Kidney glomerular epithelial cell (primary cell): ENCODE measurements at regions not wholly inside any gene's neighbourhood (a gene's known extent, or its start where the extent isn't known, plus 50 kb on each side); places are given as distances from the start of the nearest gene placed in this dataset.
"Not testable (repeated sequence)": the region's sequence is repeated elsewhere in the genome, so short reads cannot be mapped to it uniquely, and the experiment has no call there.

Experiments
- DNase-seq: peaks from one replicate; lab custom pipeline; 2025; lab: John Stamatoyannopoulos, UW

DNA sequence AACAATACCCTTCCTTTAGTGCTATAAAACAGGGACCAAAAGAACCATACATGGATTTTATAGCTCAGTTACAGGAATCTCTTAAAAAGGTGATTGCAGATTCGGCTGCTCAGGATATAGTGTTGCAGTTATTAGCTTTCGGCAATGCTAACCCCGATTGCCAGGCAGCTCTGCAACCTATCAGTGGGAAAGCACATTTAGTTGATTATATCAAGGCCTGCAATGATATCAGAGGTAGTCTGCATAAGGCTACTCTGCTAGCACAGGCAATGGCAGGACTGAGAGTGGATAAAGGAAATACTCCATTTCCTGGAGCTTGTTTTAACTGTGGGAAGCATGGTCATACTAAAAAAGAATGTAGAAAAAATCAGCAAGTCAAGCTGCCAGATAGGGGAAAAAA, 327.7 kb downstream of the REEP3 start:
- DNase-seq: not testable (repeated sequence)

DNA sequence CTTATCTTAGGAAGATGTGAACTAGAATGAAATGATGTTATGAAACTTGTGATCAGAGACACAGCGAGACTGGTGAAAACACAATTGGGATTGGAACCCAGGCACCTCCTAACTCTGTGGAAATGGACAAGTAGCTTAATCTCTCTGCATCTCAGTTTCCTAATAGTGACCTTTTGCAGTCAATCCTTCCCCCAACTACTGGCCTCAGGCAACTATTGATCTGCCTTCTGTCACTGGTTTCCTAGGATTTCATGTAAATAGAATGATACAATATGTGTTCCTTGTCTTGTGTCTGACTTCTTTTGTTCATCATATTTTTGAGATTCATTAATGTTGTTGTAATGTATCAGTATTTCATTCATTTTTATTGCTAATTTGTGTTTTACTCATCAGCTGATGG, 341.7 kb downstream of the REEP3 start:
- DNase-seq: no peak

DNA sequence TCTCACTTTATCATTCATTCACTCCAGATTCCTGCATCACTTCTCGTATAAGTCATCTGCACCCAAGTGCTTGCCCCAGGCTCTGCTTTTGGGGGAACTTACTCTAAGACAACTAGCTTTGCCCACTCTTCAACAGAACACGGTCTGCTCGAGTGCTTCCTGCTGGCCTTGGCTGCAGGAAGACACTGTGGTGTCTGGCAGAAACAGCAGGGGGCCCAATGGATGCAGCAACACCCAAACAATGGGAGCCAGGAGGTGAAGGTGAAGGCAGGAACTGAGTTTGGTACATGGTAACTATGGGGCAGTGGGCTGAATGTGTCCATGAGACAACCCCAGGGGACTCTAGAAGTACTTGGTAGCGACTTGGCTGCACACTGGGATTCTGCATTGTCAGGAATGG, 344.0 kb downstream of the REEP3 start:
- no peak for DNase-seq

DNA sequence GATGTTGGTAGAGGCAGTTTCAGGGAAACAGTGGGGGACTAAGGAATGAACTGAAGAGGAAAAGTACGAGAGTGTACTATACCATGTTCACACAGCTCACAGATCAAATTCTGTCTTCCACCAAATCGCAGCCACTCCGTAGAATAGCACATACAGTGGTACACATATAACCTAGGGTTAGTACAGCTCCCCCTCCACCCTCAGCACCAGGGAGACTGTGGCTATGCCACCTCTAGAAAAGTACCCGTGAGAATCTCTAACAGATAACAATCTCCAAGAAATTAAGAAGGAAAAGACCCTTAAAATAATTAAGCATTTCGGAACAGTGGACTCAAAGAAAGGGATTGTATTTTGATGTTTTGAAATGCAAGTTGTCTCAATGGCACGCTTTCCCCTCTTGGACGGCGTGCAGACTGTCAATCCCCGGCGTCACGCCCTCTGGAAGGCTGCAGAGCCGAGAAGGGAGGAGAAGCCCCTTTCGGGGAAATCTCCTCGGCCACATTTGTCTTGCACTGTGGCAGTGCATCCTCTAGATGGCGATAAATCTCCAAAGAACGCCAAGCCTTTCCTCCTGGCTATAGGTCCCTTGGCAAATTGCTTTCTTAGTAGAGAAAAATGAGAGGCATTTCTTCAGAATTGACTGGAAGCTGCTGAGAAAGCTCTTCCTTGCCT, 345.0 kb downstream of the REEP3 start:
- DNase-seq: peak; percentile 46

DNA sequence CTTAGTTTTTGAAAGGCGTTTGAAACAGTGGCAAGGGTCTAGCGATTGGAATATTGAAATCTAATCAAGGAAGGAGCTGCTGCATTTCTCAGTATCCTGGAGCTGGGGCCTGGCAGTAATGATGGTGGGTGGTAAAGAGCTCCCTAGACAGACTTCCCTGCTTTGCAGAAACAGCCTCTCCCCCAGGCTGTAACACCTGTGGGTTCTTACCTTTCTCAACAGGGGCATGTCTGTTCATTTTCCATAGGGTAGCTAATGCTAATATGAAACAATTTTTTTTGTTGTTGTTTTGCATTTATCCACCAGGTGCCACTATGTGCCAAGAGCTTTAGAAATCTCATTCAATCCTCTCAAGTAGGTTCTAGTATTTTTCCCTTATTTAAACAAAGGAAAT, 345.5 kb downstream of the REEP3 start:
- no peak for DNase-seq

DNA sequence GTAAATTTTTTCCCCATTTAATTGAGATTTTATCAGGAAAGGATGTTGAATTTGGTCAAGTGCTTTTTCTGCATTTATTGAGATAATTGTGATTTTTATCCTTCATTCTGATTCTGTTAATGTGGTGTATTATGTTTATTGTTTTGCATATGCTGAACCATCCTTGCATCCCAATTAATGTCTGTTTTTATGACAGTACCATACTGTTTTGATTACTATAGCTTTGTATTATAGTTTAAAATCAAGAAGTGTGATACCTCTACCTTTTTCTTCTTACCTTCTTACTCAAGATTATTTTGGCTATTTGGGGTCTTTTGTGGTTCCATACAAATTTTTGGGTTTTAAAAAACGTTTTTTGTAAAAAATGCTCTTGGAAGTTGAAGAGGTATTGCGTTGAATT, 357.2 kb downstream of the REEP3 start:
- DNase-seq: no peak

DNA sequence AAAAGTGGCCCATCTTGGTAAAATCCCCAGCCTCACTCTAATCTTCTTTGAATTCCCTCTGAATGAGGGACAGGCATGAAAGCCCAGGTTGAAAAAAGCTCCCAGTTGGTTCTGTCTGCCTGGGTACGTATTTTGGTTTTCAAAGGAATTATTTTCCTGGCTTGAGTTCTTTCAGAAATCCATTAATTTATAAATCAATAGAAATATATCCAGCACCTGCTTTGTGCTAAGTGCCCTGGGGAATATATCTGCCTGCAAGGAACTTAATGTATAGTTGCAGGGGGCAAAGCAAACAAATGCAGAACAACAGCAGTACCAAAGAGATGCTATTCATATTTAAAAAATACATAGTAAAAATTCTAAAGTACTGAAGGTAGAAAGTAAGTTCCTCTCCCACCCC, 362.7 kb downstream of the REEP3 start:
- DNase-seq: no peak

DNA sequence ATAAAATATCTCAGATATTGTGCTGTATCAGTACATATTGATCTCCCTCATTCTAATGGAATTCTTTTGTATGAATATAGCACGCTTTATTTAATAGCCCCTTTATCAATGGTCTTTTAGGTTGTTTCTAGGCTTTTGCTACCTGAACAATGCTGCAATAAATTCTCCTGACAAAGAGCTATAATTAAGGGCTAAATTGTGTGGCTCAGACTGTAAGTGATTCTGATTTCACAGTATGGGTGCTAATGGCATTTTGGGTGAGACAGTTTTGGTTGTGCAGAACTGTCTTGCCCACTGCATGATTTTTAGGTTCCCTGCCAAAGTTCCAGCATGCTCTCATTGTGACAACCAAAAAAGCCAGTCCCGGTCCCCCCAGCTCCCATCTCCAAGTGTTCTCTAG, 363.2 kb downstream of the REEP3 start:
- no peak for DNase-seq

DNA sequence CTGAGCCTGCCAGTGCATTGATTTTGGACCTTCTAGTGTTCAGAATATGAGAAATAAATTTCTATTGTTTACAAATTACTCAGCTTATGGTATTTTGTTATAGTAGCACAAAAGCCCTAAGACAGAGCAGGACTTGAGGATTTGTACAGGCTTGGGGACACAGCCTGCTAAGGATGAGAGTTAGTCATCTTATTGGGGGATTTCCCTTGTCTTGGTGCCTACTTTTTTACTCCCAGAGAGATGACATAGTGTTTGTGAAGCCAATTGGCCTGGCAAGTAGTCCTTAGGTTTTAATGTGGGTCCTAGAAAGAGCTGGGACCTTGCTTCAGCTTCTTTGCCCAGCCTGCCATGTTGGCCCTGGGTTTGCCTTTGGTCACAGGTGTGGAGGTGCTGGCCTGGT, 364.0 kb downstream of the REEP3 start:
- no peak for DNase-seq

DNA sequence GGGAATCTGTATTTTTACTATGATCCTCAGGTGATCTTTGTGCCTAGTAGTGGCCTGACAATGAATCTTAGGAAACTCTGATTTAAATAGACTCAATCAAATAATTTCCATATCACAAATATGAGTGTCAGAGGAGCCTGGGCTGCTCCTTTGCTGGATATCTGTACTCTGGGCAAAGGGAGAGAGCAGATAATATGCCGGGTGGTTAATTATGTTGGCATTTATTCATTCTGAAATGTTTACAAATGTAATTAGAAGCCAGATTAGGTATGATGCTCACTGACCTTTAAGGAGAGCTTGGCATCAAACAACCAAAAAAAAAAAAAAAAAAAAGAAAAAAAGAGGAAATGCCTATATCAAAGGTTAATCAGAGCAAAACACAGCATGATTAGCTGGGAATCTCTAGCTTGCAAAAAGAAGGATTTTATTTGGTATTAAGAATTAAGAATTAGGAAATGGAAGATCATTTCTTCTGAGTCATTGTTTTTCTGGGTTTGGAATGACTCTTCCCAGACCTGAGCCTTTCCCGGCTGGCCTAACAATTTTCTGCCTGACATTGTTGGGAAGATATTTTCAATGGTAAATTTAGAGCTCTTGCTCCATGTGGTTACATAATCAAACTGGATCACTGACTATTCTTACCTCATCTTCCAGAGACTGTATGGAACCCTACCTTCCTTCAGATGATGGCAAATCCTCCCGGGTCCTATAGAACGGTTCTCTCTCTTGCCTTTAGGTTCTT, 365.3 kb downstream of the REEP3 start:
- DNase-seq: no peak

DNA sequence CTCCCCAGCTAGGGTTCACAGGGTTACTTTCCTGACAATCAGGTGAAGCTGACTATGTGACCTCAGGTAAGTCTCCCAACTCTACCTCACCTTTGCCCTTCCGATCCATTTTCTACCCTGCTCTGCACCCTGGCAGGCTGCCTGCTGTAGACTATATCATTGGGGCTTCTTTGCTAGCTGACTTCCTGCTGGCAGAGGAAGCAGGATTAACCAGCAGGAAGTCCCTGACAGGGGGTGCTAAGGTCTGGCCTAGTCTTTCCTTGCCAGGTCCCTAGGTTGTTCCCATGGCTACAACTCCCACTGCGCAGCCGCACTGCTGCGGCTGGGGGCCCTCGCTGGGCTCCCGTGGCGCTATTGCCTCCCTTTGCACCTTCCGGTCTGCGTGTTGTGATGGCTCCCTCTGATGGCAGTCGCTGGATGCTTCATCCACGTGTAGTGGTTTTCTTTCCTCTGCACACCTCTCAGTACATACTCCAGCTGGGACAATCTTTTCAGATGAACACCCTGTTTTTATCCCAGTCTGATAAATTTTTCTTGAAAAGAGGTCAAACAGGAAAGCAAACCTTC, 365.9 kb downstream of the REEP3 start:
- DNase-seq: no peak

DNA sequence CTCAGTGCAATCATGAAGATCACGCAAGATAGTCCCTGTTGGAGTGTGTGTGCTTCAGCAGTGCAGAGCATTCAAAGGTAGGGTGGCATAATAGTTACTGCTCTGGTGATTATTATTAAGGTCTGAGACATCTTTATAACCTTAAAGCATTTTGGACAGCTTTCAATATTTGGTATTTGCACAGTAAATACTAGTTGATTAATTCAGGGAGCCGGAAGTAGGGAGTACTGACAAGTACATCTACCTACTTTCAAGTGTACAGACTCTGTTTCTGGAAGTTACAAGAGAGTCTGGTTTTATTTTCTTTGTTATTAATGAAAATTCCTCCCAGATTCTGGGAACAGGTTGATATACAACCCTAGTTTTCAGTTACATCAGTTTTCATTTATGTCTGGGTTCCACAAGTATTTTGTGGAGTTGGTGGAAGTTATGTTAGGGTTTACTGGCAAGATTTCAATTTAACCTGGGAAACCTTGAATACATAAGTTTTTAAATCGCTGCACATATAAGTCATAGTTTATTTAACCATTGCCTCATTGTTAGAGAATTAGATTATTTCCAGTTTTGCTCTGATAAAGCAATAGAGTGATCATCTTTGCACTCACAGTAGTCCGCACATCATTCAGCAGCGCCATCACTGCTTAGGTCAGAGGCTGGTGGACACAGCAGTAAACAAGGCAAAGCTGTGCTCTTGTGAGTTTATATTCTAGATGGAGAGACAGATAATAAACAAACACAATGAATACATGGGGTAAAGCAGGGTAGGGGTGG, 366.6 kb downstream of the REEP3 start:
- no peak for DNase-seq

DNA sequence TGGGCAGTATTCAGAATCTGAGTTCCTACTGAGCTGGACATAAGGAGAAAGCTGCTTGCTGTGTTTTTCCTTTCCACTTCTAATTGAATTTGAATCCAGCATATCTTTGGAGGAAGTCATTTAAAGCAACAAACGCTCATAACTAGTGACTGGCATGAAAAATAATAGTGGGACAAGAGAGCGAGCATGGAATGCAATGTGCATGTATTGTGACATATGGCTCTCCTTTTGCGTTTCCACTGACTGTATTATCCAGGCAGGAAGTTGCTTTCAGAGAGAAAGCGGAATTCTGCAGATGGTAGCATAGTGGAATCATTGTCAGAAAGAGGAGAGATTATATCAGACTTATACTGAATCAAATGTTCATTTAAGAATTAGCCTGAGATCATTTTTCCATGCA, 368.6 kb downstream of the REEP3 start:
- DNase-seq: no peak

DNA sequence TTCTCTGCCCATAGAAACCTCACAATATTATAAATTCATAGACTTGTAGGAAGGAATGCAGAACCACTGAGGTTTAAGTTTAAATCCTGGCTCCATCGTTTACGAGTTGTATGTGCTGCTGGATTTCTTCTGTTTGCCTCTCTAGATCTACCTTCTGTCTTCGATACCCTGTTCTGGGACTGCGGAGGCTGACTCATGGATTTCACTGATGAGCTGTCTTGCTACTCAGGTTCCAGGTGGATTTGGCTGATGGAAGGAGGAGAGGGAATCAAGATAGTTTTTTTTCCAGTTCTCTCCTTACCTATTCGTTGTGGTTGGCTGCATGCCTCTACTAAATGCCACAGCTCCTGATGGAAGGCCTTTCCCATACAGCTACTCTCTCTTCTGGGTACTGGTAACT, 375.8 kb downstream of the REEP3 start:
- no peak for DNase-seq

DNA sequence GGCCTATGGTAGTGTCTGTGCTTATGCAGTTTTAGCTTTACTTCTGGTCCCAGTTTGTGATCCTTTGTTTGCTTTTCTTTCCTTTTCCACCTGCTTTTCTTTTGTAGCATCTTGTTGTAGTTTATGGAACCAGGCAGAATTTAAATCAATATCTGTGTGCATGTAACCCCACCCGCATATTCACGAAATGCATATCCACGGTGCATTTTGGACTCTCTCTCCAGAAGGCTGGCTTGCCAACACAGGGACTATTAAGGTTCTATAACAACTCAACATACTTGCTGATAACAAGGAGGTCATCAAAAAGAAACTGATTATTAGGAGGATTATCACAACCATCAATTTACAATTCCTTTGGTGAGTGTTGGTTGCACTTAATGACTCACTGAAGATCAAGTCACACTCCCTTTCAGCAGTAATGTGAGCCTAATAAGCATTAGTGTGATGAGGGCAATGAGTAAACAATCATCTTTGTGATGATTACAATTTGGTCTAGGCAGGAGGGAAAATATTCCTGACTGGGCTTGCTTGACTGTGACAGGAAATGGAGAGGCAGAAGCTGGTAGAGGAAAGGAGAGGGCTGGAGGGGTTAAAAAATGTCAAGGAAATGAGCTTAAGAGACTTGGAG, 378.6 kb downstream of the REEP3 start:
- DNase-seq: no peak

DNA sequence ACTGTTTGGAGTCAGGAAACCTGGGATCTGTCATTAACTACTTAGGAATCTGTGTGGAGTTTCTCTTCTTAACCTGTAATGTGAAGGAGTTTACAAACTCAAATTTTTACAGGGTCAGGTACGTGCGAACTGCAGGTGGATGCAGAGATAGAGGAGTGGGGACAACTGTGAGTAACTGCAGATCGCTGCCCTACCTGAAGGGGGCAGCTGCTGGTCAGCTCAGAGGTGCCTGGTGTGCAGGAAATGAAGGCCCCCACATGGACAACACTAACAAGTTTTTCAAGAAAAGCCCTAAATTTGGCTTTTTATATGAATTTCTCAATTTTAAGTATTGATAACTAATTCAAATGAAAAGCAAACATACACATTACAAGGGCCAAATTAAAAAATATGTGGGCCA, 380.0 kb downstream of the REEP3 start:
- DNase-seq: no peak

DNA sequence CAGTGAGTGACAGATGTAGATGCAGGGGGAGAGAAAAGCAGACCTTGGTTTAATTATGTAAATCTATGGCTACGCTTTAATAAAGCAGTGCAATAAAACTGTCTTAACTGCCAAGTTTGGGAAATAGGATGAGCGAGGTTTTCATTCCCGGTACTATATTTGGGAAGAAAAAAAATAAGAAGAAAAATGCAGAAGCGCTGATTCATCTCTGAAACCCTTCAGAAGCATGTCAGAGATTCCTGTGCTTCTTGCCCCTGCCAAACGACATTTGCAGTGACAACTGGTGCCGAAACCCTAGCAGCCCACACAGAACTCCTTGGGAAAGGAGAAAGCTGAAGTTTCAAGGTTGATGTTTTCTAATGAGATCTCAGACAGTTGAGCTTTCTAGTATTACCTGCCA, 380.7 kb downstream of the REEP3 start:
- no peak for DNase-seq

DNA sequence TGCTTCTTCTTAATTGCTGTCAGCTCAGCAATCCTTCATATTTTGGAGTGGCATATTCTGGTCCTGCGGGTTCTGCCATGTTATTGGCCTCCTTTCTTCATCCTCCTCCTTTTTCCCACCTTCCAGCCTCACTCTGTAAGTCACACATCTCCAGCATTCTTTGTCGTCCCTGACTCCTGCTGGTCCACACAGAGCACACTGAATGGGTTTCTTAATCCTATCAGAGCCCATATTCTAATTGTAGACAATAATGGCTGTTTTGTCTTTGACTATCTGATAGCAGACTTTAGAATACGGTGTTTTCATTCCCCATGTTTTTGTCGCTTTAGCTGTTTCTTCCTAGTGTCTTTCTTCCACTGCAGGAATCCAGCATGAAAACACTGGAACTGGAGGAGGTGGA, 389.6 kb downstream of the REEP3 start:
- no peak for DNase-seq

DNA sequence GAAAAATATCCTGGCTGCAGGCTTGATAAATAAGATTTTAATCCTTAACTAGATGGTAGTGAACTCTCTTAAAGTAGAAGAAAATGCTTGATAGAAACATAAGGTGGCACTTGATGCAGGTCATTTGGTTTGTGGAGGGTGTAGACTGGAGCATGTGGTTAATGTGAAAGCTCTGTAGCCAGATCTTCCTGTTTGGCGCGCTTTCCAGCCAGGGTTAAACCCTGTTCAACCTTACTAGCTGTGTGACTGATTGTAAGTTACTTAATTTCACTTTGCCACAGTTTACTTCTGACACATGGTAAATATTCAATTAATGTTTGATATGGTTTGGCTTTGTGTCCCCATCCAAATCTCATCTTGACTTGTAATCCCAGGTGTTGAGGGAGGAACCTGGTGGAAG, 394.0 kb downstream of the REEP3 start:
- no peak for DNase-seq

DNA sequence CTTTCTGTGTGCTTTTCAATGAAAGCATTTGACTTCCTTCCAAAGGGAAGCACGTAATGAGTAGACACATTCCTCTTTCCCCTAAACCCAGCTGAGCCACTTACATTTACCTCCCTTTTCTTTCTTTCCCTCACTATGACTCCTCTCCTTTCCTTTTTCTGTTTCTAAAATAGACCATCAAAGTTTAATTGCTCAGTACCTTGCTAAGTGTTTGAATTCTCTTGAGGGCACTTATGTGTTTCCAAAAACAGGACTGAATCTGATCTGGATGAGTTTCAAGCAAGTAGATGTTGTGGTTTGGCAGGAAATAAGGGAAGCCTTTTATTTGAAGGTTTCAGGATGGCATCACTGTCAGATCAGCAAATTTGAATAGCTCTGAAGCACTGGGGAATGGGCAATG, 396.2 kb downstream of the REEP3 start:
- no peak for DNase-seq

DNA sequence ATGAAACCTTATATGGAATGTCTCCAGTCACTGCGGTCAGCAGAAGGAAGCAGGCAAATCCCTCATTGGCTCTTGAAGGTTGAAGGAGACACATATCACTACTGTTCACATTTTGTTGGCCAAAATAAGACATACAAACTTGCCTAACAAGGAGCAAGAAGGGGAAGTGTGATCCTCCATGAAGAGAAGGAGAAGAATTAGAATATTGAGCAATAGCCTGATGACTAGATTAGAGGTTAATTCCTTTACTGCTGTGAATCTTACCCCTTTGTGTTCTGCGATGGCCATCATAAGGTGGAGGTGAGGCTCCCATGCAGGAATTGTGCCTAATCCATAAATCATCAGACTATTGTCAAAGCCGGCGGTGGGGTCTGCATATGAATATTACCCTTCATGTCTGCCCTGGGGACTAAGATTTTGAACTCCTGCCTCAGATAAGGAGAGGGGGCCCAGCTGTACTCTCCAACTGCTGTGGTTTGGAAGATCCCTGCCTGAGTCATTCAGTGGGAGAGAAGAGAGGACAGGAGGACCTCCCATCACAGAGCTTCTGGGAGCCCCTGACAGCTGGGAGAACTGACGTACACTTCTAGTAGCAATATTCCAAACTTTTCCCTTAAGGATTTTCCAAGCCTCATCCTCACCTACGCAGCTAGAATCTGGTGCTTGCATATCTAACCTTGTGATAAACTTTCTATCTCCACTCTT, 398.5 kb downstream of the REEP3 start:
- no peak for DNase-seq

DNA sequence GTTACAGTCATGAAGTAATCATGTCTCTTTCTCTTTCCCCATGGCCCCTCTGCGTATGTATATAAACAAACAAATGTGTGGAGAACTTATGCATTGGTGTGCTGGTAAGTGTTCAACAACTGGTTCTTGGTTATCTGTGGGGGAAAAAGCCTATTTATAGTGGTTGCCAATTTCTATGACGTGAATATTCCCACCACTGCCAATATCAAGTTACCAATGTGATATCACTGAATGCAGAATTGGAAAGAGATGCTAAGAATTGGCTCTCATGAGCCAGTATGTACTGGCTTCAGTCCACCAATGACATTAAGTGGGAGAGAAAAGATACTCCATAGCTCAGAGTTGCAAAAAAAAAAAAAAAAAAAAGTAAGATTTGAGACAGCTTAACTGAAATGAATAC, 399.7 kb downstream of the REEP3 start:
- no peak for DNase-seq
